H1 (cell line): ENCODE measurements at regions not wholly inside any gene's neighbourhood (a gene's known extent, or its start where the extent isn't known, plus 50 kb on each side); places are given as distances from the start of the nearest gene placed in this dataset.

Experiments used
- CTCF ChIA-PET: fragments of 300-600 bp; sonication (Branson Sonifier 250); formaldehyde crosslinking; loops from one replicate; lab custom pipeline; 2021; ENCODE audit not compliant: partially characterized antibody; lab: Charles Lee
- POLR2A ChIA-PET: fragments of 300-600 bp; sonication (Branson Sonifier 250); formaldehyde crosslinking; loops from one replicate; lab custom pipeline; 2021; ENCODE audit warnings: inconsistent platforms; ENCODE audit not compliant: partially characterized antibody; lab: Charles Lee
- DNase-seq, 2 experiments: peaks; one replicate each; pipeline versions ENCODE4 v3.0.0 to v3.0.0-alpha.2; 2010 to 2022; ENCODE audit warnings: low spot score in 2 of 2, low read depth in 1 of 2, mixed read lengths in 1 of 2
- FAIRE-seq: peaks from 2 replicates; lab custom pipeline; 2011; peaks lifted over from hg19 to GRCh38; lab: Jason Lieb, UNC
- H2AFZ ChIP-seq: 2 replicates; pipeline ENCODE4 v1.8.1; 2012; ENCODE audit warnings: low read length, inconsistent platforms
- H2AK5ac ChIP-seq: 2 replicates; pipeline ENCODE4 v1.6.1; 2013; ENCODE audit warnings: low read depth, low read length
- H2BK120ac ChIP-seq: replicated peaks from 2 replicates; pipeline ENCODE3; 2013; ENCODE audit warnings: low read depth, low read length, inconsistent platforms
- H2BK12ac ChIP-seq: 2 replicates; pipeline ENCODE4 v1.6.1; 2013; ENCODE audit warnings: low read depth, low read length
- H2BK15ac ChIP-seq: 2 replicates; pipeline ENCODE4 v1.6.1; 2013; ENCODE audit warnings: low read length
- H2BK20ac ChIP-seq: 2 replicates; pipeline ENCODE4 v1.6.1; 2013; ENCODE audit warnings: low read length
- H2BK5ac ChIP-seq: 2 replicates; pipeline ENCODE4 v1.6.1; 2013; ENCODE audit warnings: low read depth, low read length
- H3K14ac ChIP-seq: 2 replicates; pipeline ENCODE4 v1.6.1; 2013; ENCODE audit warnings: inconsistent platforms; ENCODE audit not compliant: insufficient read length
- H3K18ac ChIP-seq: 2 replicates; pipeline ENCODE4 v1.6.1; 2013; ENCODE audit warnings: low read length; ENCODE audit errors: extremely low read depth
- H3K23ac ChIP-seq: 2 replicates; pipeline ENCODE4 v1.6.1; 2013; ENCODE audit warnings: inconsistent platforms; ENCODE audit not compliant: insufficient read length
- H3K23me2 ChIP-seq: 2 replicates; pipeline ENCODE4 v1.6.1; 2013; ENCODE audit warnings: low read depth, low read length
- H3K27ac ChIP-seq: 2 replicates; pipeline ENCODE4 v1.6.1; 2011; ENCODE audit warnings: low read depth, low read length, inconsistent platforms
- H3K27me3 ChIP-seq, 4 experiments: replicated peaks in 1 of 4; 1 replicate in 1 of 4; 2 replicates in 3 of 4; pipeline versions ENCODE4 v1.6.1 to v1.8.1; 2011 to 2013; ENCODE audit warnings: low read length in 3 of 4, mild to moderate bottlenecking in 3 of 4, inconsistent platforms in 2 of 4, mixed read lengths in 2 of 4, moderate library complexity in 1 of 4; ENCODE audit not compliant: control insufficient read depth in 3 of 4, insufficient read depth in 3 of 4; ENCODE audit errors: extremely low read depth in 1 of 4
- H3K36me3 ChIP-seq, 4 experiments: 2 replicates each; pipeline versions ENCODE4 v1.6.1 to v1.8.1; 2011 to 2013; ENCODE audit warnings: mild to moderate bottlenecking in 4 of 4, low read length in 3 of 4, moderate library complexity in 2 of 4, control low read depth in 1 of 4, inconsistent platforms in 1 of 4; ENCODE audit not compliant: insufficient read depth in 4 of 4, control insufficient read depth in 2 of 4
- H3K4ac ChIP-seq: replicated peaks from 2 replicates; pipeline ENCODE3; 2013; ENCODE audit warnings: low read length, low read depth, mixed read lengths, inconsistent platforms; ENCODE audit not compliant: insufficient read length
- H3K4me1 ChIP-seq, 4 experiments: replicated peaks in 1 of 4; 1 replicate in 1 of 4; 2 replicates in 3 of 4; pipeline versions ENCODE4 v1.6.1 to v1.8.1; 2011 to 2013; ENCODE audit warnings: low read length in 3 of 4, inconsistent platforms in 2 of 4, mixed read lengths in 1 of 4; ENCODE audit not compliant: insufficient read depth in 4 of 4, control insufficient read depth in 3 of 4
- H3K4me2 ChIP-seq, 2 experiments: 2 replicates each; pipeline versions ENCODE4 v1.6.1 to v1.8.1; 2011 to 2013; ENCODE audit warnings: low read depth in 2 of 2, low read length in 2 of 2, control low read depth in 1 of 2, inconsistent platforms in 1 of 2, mild to moderate bottlenecking in 1 of 2; ENCODE audit not compliant: insufficient read depth in 1 of 2
- H3K4me3 ChIP-seq, 4 experiments: fragments of 200-600, 300-600 bp in 1 of 4; sonication (generic), shearing (Covaris generic), sonication (Bioruptor Twin) in 1 of 4; 2 replicates each; pipeline versions ENCODE4 v1.5.1 to v1.8.1; 2011 to 2016; ENCODE audit warnings: low read length in 4 of 4, low read depth in 3 of 4, control low read depth in 2 of 4, inconsistent platforms in 2 of 4, mild to moderate bottlenecking in 2 of 4, mixed read lengths in 1 of 4, moderate library complexity in 1 of 4; ENCODE audit not compliant: insufficient read depth in 2 of 4; ENCODE audit errors: extremely low read depth in 1 of 4
- H3K56ac ChIP-seq: replicated peaks from 2 replicates; pipeline ENCODE3; 2013; ENCODE audit warnings: low read depth, mild to moderate bottlenecking, mixed read lengths, low read length, inconsistent platforms; ENCODE audit not compliant: insufficient read length
- H3K79me1 ChIP-seq: 2 replicates; pipeline ENCODE4 v1.6.1; 2013; ENCODE audit warnings: low read depth, low read length, control low read depth
- H3K79me2 ChIP-seq, 2 experiments: 2 replicates each; pipeline versions ENCODE4 v1.6.1 to v1.8.1; 2012 to 2013; ENCODE audit warnings: low read length in 2 of 2, mild to moderate bottlenecking in 2 of 2, inconsistent platforms in 1 of 2; ENCODE audit not compliant: insufficient read depth in 2 of 2, control insufficient read depth in 1 of 2
- H3K9ac ChIP-seq, 4 experiments: replicated peaks in 1 of 4; 1 replicate in 1 of 4; 2 replicates in 3 of 4; pipeline versions ENCODE4 v1.6.1 to v1.8.1; 2011 to 2013; ENCODE audit warnings: low read depth in 3 of 4, low read length in 3 of 4, control low read depth in 2 of 4, mild to moderate bottlenecking in 2 of 4, moderate library complexity in 2 of 4, inconsistent platforms in 1 of 4; ENCODE audit errors: extremely low read depth in 1 of 4
- H3K9me3 ChIP-seq, 2 experiments: 2 replicates each; pipeline versions ENCODE4 v1.6.1 to v1.8.1; 2012 to 2013; ENCODE audit warnings: mild to moderate bottlenecking in 2 of 2, moderate library complexity in 2 of 2, control low read depth in 1 of 2, inconsistent platforms in 1 of 2, low read depth in 1 of 2, low read length in 1 of 2, mixed read lengths in 1 of 2; ENCODE audit not compliant: insufficient read depth in 2 of 2
- H4K20me1 ChIP-seq, 2 experiments: replicated peaks in 1 of 2; 2 replicates each; pipeline versions ENCODE3 to v1.8.1; 2011 to 2013; ENCODE audit warnings: inconsistent platforms in 2 of 2, low read length in 2 of 2, mild to moderate bottlenecking in 1 of 2; ENCODE audit not compliant: insufficient read depth in 2 of 2, control insufficient read depth in 1 of 2
- H4K5ac ChIP-seq: 2 replicates; pipeline ENCODE4 v1.6.1; 2013; ENCODE audit warnings: low read length, low read depth, mixed read lengths, inconsistent platforms; ENCODE audit not compliant: insufficient read length
- H4K8ac ChIP-seq: 2 replicates; pipeline ENCODE4 v1.8.0; 2013; ENCODE audit warnings: mild to moderate bottlenecking, moderate library complexity, low read length, inconsistent platforms; ENCODE audit not compliant: insufficient read depth; ENCODE audit errors: extremely low read depth
- H4K91ac ChIP-seq: replicated peaks from 2 replicates; pipeline ENCODE3; 2013; ENCODE audit warnings: low read length, mixed read lengths, inconsistent platforms; ENCODE audit not compliant: insufficient read length
- CREB1 ChIP-seq: IDR thresholded peaks from 2 replicates; pipeline ENCODE4 v1.6.1; 2012; ENCODE audit warnings: inconsistent platforms
- KDM1A ChIP-seq: fragments of 200-600, 300-600 bp; sonication (generic); IDR thresholded peaks from 2 replicates; pipeline ENCODE4 v1.7.1; 2016; ENCODE audit warnings: mild to moderate bottlenecking, low read length, borderline replicate concordance
- POU5F1 ChIP-seq: IDR thresholded peaks from 2 replicates; pipeline ENCODE4 v1.6.1; 2011; ENCODE audit warnings: low read depth, mild to moderate bottlenecking, low read length, moderate library complexity
- WGBS, 2 experiments: shearing (Covaris generic) in 1 of 2; methylation state at CpG; one replicate each; pipeline versions ENCODE4 v1.1.6 to v1.1.7; 2013 to 2015; ENCODE audit warnings: low lambda C conversion rate in 2 of 2, mixed read lengths in 2 of 2, inconsistent platforms in 1 of 2, low coverage in 1 of 2, missing lambda C conversion rate in 1 of 2; ENCODE audit not compliant: insufficient replicate concordance in 2 of 2, insufficient coverage in 1 of 2, insufficient read length in 1 of 2; ENCODE audit errors: extremely low coverage in 1 of 2, missing lambda C conversion rate in 1 of 2; 5-methylcytosine and 5-hydroxymethylcytosine counted together

DNA sequence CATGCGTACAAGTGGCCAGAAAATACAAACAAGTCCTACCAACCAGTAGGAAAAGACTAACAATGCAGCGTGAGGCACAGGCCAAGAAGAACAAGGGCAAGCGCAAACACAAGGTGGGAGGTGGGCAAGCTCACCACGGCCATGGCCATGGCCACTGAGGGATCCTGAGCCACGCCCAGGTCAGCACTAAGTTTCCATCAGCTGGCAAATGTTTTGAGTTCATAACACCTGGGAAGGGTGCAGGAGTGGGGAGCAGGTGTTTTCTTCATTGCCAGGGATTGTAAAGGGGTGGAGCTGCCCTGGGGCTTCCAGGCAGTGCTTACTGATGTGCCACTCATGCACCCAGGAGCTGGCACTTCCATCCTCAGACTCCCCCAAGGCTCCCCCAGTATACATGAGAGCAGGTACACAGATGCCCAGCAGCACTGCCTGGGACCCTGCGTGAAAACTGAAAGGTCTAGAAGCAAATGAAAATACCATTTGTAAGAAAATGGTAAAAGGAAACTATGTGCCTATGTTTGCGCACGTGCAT is 139.2 kb upstream of the RET start:
- H2BK120ac ChIP-seq, result no peak overlapping the region
- no peak overlapping the region for H3K56ac ChIP-seq
- no peak for DNase-seq
- no peak overlapping the region for H2BK5ac ChIP-seq
- no peak overlapping the region for H3K9ac ChIP-seq
- no peak for FAIRE-seq
- H2BK20ac ChIP-seq, result no peak overlapping the region
- H3K4me2 ChIP-seq, result no peak overlapping the region
- POLR2A ChIA-PET, result no interaction called here
- no peak overlapping the region for H3K27ac ChIP-seq
- WGBS, 2 experiments, result 93% methylated on average over 8 of the region's 8 CpGs; no CpG with 5 or more reads in 1 of the 2 experiments
- no peak for TF ChIP-seq KDM1A
- TF ChIP-seq POU5F1, result no peak
- no peak for TF ChIP-seq CREB1
- peaks cover 12% of the 10 kb centered on the region for H3K23me2 ChIP-seq
- H3K79me2 ChIP-seq, result no peaks in the 10 kb centered on the region
- H2BK15ac ChIP-seq, result no peak overlapping the region
- H3K36me3 ChIP-seq, result no peaks in the 10 kb centered on the region
- H2BK12ac ChIP-seq, result no peak overlapping the region
- no peak overlapping the region for H4K91ac ChIP-seq
- H3K27me3 ChIP-seq, result peaks cover 1 to 24% (median 19%) of the 10 kb centered on the region in 4 experiments
- no peaks in the 10 kb centered on the region for H3K9me3 ChIP-seq
- no peak overlapping the region for H3K4ac ChIP-seq
- H3K18ac ChIP-seq, result no peak overlapping the region
- H3K4me1 ChIP-seq, result peaks cover 0 to 8% (median under 1%) of the 10 kb centered on the region in 4 experiments; a peak in 3 of 7 replicates
- H2AFZ ChIP-seq, result no peak overlapping the region
- H4K5ac ChIP-seq, result no peak overlapping the region
- H2AK5ac ChIP-seq, result no peak overlapping the region
- CTCF ChIA-PET, result interaction anchor here (1.6 to 2.0 kb wide), 2 partner anchors 10 to 104 kb away, joined by 4 to 5 read pairs; no protein-coding TSS in a partner anchor
- H3K14ac ChIP-seq, result no peak overlapping the region
- no peaks in the 10 kb centered on the region for H3K79me1 ChIP-seq
- H4K8ac ChIP-seq, result no peak overlapping the region
- no peak overlapping the region for H3K4me3 ChIP-seq
- no peak overlapping the region for H3K23ac ChIP-seq
- no peaks in the 10 kb centered on the region for H4K20me1 ChIP-seq
